ENCODE measurements at regions not wholly inside any gene's neighbourhood (a gene's known extent, or its start where the extent isn't known, plus 50 kb on each side); places are given as distances from the start of the nearest gene placed in this dataset.

- no peak for TF ChIP-seq CTCF (IDR thresholded peaks at IDR 0.05; ENCODE audit: insufficient read depth, missing control alignments)
- DNase-seq (ENCODE audit: insufficient read length, low spot score) = no peak
- no peak for FAIRE-seq
Observed at GRCh38 chr11:119816660-119817059, 87.7 kb upstream of the NECTIN1 start.

- DNase-seq (ENCODE audit: insufficient read length, low spot score) (no peak), FAIRE-seq (no peak)
- no peak for TF ChIP-seq CTCF (IDR thresholded peaks at IDR 0.05; ENCODE audit: insufficient read depth, missing control alignments)
Observed at GRCh38 chr11:119814766-119815165, 85.8 kb upstream of the NECTIN1 start.

- no peak for TF ChIP-seq CTCF (IDR thresholded peaks at IDR 0.05; ENCODE audit: insufficient read depth, missing control alignments)
- FAIRE-seq = no peak
- no peak for DNase-seq (ENCODE audit: insufficient read length, low spot score)
Observed at GRCh38 chr11:119810478-119811232, 81.7 kb upstream of the NECTIN1 start.

- DNase-seq (ENCODE audit: insufficient read length, low spot score) (no peak), FAIRE-seq (peak; percentile 73)
- no peak for TF ChIP-seq CTCF (IDR thresholded peaks at IDR 0.05; ENCODE audit: insufficient read depth, missing control alignments)
Observed at GRCh38 chr11:119809346-119809745, 80.3 kb upstream of the NECTIN1 start.

- no peak for FAIRE-seq
- no peak for DNase-seq (ENCODE audit: insufficient read length, low spot score)
- no peak for TF ChIP-seq CTCF (IDR thresholded peaks at IDR 0.05; ENCODE audit: insufficient read depth, missing control alignments)
Observed at GRCh38 chr11:119808407-119809185, 79.6 kb upstream of the NECTIN1 start.

GRCh38 chr11:119807841-119808240 lies 78.8 kb upstream of the NECTIN1 start:
- no peak for TF ChIP-seq CTCF (IDR thresholded peaks at IDR 0.05; ENCODE audit: insufficient read depth, missing control alignments)
- no peak for FAIRE-seq
- DNase-seq (ENCODE audit: insufficient read length, low spot score) = no peak

GRCh38 chr11:119807402-119807801 lies 78.4 kb upstream of the NECTIN1 start:
- DNase-seq (ENCODE audit: insufficient read length, low spot score) (no peak), FAIRE-seq (no peak)
- TF ChIP-seq CTCF (IDR thresholded peaks at IDR 0.05; ENCODE audit: insufficient read depth, missing control alignments) = no peak

Measured in D721Med (cell line).